ENCODE measurements at regions not wholly inside any gene's neighbourhood (a gene's known extent, or its start where the extent isn't known, plus 50 kb on each side); places are given as distances from the start of the nearest gene placed in this dataset.
"Not testable (repeated sequence)": the region's sequence is repeated elsewhere in the genome, so short reads cannot be mapped to it uniquely, and the experiment has no call there.

DNA sequence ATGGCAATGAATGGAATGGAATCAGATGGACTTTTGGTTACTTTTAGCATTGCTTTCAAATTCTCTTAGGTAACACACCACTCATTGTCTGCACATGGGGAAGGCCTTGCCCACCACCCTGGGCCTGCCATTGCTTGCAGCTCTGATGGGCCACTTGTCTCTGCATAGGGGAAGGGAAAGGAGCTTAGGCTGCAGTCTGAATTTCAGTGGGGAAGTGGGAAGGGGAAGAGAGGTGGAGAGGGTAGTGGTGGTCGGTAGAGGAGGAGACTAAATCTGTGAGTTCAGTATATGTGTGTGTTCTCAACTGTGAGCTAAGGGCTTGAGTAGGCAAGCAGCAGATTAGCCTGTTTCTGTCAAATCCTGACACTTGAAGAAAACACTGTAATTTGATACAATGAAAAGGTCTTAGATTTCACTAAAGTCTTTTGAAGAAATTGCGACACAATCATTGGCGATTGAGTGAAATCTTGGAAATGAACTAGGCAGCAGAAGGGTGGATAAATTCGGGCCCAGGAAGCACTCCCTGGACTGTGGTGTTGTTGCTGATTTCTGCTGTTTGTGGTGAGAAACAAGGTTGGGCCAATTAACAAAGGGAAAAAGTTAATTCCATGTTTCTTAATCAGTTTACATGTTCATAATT, 80.6 kb downstream of the OTOR start:
- Histone ChIP-seq H3K9ac (no peak overlapping the region), H3F3A (replicated peaks; ENCODE audit: insufficient read depth) (no peaks in the 10 kb centered on the region), H3K9me2 (no peaks in the 10 kb centered on the region), H2AFZ (ENCODE audit: low read depth) (no peak overlapping the region), H3K36me3 (replicated peaks in 1 of 2; ENCODE audit: control insufficient read depth in 1 of 2, insufficient read depth in 2 of 2, low read length in 1 of 2) (no peaks in the 10 kb centered on the region), H4K20me1 (ENCODE audit: insufficient read depth) (no peaks in the 10 kb centered on the region), H3K27me3 (ENCODE audit: insufficient read depth) (no peaks in the 10 kb centered on the region), H3K79me2 (ENCODE audit: insufficient read depth) (no peaks in the 10 kb centered on the region), H3K9me3 (no peaks in the 10 kb centered on the region), H3K27ac (ENCODE audit: low read depth in 2 of 2, low read length in 1 of 2) (no peak overlapping the region), H3K4me3 (ENCODE audit: low read depth in 2 of 2, low read length in 1 of 2) (no peak overlapping the region), H3K4me1 (ENCODE audit: control insufficient read depth in 1 of 2, insufficient read depth in 2 of 2, low read depth in 1 of 2, low read length in 1 of 2) (no peaks in the 10 kb centered on the region), H3K4me2 (no peak overlapping the region)
- no peak for DNase-seq
- 46% methylated on average over 4 of the region's 4 CpGs for WGBS (ENCODE audit: low lambda C conversion rate)
- ChIA-PET POLR2A (no interaction called here), CTCF (interaction anchor here (5.7 kb wide), 1 partner anchor 26 kb away, joined by 29 read pairs; no protein-coding TSS in a partner anchor)
- no peak for TF ChIP-seq MXI1 (IDR thresholded peaks at IDR 0.05; ENCODE audit: low read depth, low read length)
- no peak for TF ChIP-seq ELF1 (IDR thresholded peaks at IDR 0.05)
- no peak for TF ChIP-seq RXRA (IDR thresholded peaks at IDR 0.05; ENCODE audit: borderline replicate concordance, low read depth)
- no peak for TF ChIP-seq TCF12 (IDR thresholded peaks at IDR 0.05)
- no peak for TF ChIP-seq GABPA (IDR thresholded peaks at IDR 0.05; ENCODE audit: low read depth)
- TF ChIP-seq, protein P1, sequence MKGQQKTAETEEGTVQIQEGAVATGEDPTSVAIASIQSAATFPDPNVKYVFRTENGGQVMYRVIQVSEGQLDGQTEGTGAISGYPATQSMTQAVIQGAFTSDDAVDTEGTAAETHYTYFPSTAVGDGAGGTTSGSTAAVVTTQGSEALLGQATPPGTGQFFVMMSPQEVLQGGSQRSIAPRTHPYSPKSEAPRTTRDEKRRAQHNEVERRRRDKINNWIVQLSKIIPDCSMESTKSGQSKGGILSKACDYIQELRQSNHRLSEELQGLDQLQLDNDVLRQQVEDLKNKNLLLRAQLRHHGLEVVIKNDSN (IDR thresholded peaks at IDR 0.05; ENCODE audit: borderline replicate concordance, low read depth): no peak
- no peak for TF ChIP-seq TAF1 (IDR thresholded peaks at IDR 0.05; ENCODE audit: borderline replicate concordance, low read depth, low read length)
- TF ChIP-seq NRF1 (IDR thresholded peaks at IDR 0.05; ENCODE audit: low read depth, low read length): no peak
- no peak for TF ChIP-seq RCOR1 (IDR thresholded peaks at IDR 0.05; ENCODE audit: low read length)
- no peak for TF ChIP-seq NFIC (IDR thresholded peaks at IDR 0.05; ENCODE audit: borderline replicate concordance)
- TF ChIP-seq GATA2 (CRISPR knock-in tag; IDR thresholded peaks at IDR 0.05): no peak
- TF ChIP-seq, protein P2, sequence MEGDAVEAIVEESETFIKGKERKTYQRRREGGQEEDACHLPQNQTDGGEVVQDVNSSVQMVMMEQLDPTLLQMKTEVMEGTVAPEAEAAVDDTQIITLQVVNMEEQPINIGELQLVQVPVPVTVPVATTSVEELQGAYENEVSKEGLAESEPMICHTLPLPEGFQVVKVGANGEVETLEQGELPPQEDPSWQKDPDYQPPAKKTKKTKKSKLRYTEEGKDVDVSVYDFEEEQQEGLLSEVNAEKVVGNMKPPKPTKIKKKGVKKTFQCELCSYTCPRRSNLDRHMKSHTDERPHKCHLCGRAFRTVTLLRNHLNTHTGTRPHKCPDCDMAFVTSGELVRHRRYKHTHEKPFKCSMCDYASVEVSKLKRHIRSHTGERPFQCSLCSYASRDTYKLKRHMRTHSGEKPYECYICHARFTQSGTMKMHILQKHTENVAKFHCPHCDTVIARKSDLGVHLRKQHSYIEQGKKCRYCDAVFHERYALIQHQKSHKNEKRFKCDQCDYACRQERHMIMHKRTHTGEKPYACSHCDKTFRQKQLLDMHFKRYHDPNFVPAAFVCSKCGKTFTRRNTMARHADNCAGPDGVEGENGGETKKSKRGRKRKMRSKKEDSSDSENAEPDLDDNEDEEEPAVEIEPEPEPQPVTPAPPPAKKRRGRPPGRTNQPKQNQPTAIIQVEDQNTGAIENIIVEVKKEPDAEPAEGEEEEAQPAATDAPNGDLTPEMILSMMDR (IDR thresholded peaks at IDR 0.05): no peak

DNA sequence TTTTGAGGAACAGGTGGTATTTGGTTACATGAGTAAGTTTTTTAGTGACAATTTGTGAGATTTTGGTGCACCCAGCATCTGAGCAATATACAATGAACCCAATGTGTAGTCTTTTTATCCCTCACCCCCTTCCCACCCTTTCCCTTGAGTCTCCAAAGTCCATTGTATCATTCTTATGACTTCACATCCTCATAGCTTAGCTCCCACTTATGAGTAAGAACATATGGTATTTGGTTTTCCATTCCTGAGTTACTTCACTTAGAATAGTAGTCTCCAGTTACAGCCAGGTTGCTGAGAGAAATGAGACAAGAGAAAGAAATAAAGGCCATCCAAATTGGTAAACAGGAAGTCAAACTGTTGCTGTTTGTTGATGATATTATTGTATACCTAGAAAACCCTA, 87.5 kb downstream of the OTOR start:
- CTCF ChIA-PET: interaction anchor here (0.7 to 5.3 kb wide), 2 partner anchors 14 to 129 kb away, joined by 3 to 25 read pairs; no protein-coding TSS in a partner anchor
- H2AFZ ChIP-seq (ENCODE audit: low read depth); H4K20me1 ChIP-seq (ENCODE audit: insufficient read depth); H3K9ac ChIP-seq; H3K79me2 ChIP-seq (ENCODE audit: insufficient read depth); DNase-seq; H3K9me3 ChIP-seq; H3K36me3 ChIP-seq (replicated peaks in 1 of 2; ENCODE audit: control insufficient read depth in 1 of 2, insufficient read depth in 2 of 2, low read length in 1 of 2); H3K4me1 ChIP-seq (ENCODE audit: control insufficient read depth in 1 of 2, insufficient read depth in 2 of 2, low read depth in 1 of 2, low read length in 1 of 2); H3F3A ChIP-seq (replicated peaks; ENCODE audit: insufficient read depth); H3K27me3 ChIP-seq (ENCODE audit: insufficient read depth); H3K9me2 ChIP-seq; H3K4me2 ChIP-seq; POLR2A ChIA-PET; H3K4me3 ChIP-seq (ENCODE audit: low read depth in 2 of 2, low read length in 1 of 2): not testable (repeated sequence)
- peak overlapping the region in 1 of 2 experiments; percentile 49; a peak in 2 of 4 replicates for H3K27ac ChIP-seq (ENCODE audit: low read depth in 2 of 2, low read length in 1 of 2)

All from SK-N-SH (cell line).